SH-SY5Y (cell line): ENCODE measurements at regions not wholly inside any gene's neighbourhood (a gene's known extent, or its start where the extent isn't known, plus 50 kb on each side); places are given as distances from the start of the nearest gene placed in this dataset.

Experiments
- GATA2 ChIP-seq: IDR thresholded peaks from 2 replicates; pipeline ENCODE4 v1.6.1; 2011; ENCODE audit warnings: mild to moderate bottlenecking, low read depth, low read length
- GATA3 ChIP-seq: IDR thresholded peaks from 2 replicates; pipeline ENCODE4 v1.6.1; 2011; ENCODE audit warnings: low read depth, mild to moderate bottlenecking, low read length, moderate library complexity

- no peak for TF ChIP-seq GATA2
- TF ChIP-seq GATA3 = no peak
Measured at GRCh38 chr3:148226246-148226645, 471.5 kb upstream of the AGTR1 start.
